Mucosa of stomach (tissue), 1 donor: ENCODE measurements at regions not wholly inside any gene's neighbourhood (a gene's known extent, or its start where the extent isn't known, plus 50 kb on each side); places are given as distances from the start of the nearest gene placed in this dataset.

Experiments
- H3K27me3 ChIP-seq: one replicate; pipeline ENCODE4 v1.7.0; 2013; ENCODE audit warnings: mild to moderate bottlenecking, low read length; ENCODE audit not compliant: control insufficient read depth, insufficient read depth
- H3K36me3 ChIP-seq: one replicate; pipeline ENCODE4 v1.7.0; 2013; ENCODE audit warnings: low read length; ENCODE audit not compliant: control insufficient read depth, insufficient read depth
- H3K4me1 ChIP-seq: one replicate; pipeline ENCODE4 v1.7.0; 2013; ENCODE audit warnings: mild to moderate bottlenecking, low read length; ENCODE audit not compliant: control insufficient read depth, insufficient read depth
- H3K4me3 ChIP-seq: one replicate; pipeline ENCODE4 v1.7.0; 2013; ENCODE audit warnings: low read length
- H3K9ac ChIP-seq: one replicate; pipeline ENCODE4 v1.7.0; 2013; ENCODE audit warnings: mild to moderate bottlenecking, low read length, moderate library complexity
- H3K9me3 ChIP-seq: one replicate; pipeline ENCODE4 v1.7.0; 2013; ENCODE audit warnings: mild to moderate bottlenecking, low read length, moderate library complexity; ENCODE audit not compliant: control insufficient read depth
- donor health status: Pancreatic carcinoma.

GRCh38 chr2:145038041-145038525, 518.2 kb upstream of the ZEB2 start:
- H3K9ac ChIP-seq, result no peak overlapping the region
- no peak overlapping the region for H3K4me3 ChIP-seq
- no peaks in the 10 kb centered on the region for H3K9me3 ChIP-seq
- H3K36me3 ChIP-seq, result no peaks in the 10 kb centered on the region
- no peaks in the 10 kb centered on the region for H3K27me3 ChIP-seq
- H3K4me1 ChIP-seq, result no peaks in the 10 kb centered on the region

GRCh38 chr2:145036421-145037011, 516.6 kb upstream of the ZEB2 start:
- H3K36me3 ChIP-seq, result no peaks in the 10 kb centered on the region
- no peak overlapping the region for H3K4me3 ChIP-seq
- H3K9ac ChIP-seq, result no peak overlapping the region
- H3K4me1 ChIP-seq, result no peaks in the 10 kb centered on the region
- H3K9me3 ChIP-seq, result no peaks in the 10 kb centered on the region
- H3K27me3 ChIP-seq, result no peaks in the 10 kb centered on the region

GRCh38 chr2:145034511-145034910, 514.6 kb upstream of the ZEB2 start:
- H3K27me3 ChIP-seq, result no peaks in the 10 kb centered on the region
- H3K9me3 ChIP-seq, result no peaks in the 10 kb centered on the region
- no peak overlapping the region for H3K9ac ChIP-seq
- no peak overlapping the region for H3K4me3 ChIP-seq
- H3K4me1 ChIP-seq, result no peaks in the 10 kb centered on the region
- H3K36me3 ChIP-seq, result no peaks in the 10 kb centered on the region

- no peaks in the 10 kb centered on the region for H3K27me3 ChIP-seq
- no peaks in the 10 kb centered on the region for H3K36me3 ChIP-seq
- no peak overlapping the region for H3K9ac ChIP-seq
- H3K4me1 ChIP-seq, result no peaks in the 10 kb centered on the region
- H3K9me3 ChIP-seq, result no peaks in the 10 kb centered on the region
- no peak overlapping the region for H3K4me3 ChIP-seq
Observed at GRCh38 chr2:145033438-145033837, 513.5 kb upstream of the ZEB2 start.

- no peak overlapping the region for H3K9ac ChIP-seq
- no peaks in the 10 kb centered on the region for H3K36me3 ChIP-seq
- no peaks in the 10 kb centered on the region for H3K9me3 ChIP-seq
- H3K4me1 ChIP-seq, result no peaks in the 10 kb centered on the region
- H3K27me3 ChIP-seq, result no peaks in the 10 kb centered on the region
- no peak overlapping the region for H3K4me3 ChIP-seq
Observed at GRCh38 chr2:145032791-145033190, 512.9 kb upstream of the ZEB2 start.

- Histone ChIP-seq H3K4me3 (no peak overlapping the region), H3K9me3 (no peaks in the 10 kb centered on the region), H3K27me3 (no peaks in the 10 kb centered on the region), H3K4me1 (no peaks in the 10 kb centered on the region), H3K9ac (no peak overlapping the region), H3K36me3 (no peaks in the 10 kb centered on the region)
Observed at GRCh38 chr2:145029873-145030272, 510.0 kb upstream of the ZEB2 start.

- Histone ChIP-seq H3K9me3 (no peaks in the 10 kb centered on the region), H3K9ac (no peak overlapping the region), H3K4me3 (no peak overlapping the region), H3K27me3 (no peaks in the 10 kb centered on the region), H3K4me1 (no peaks in the 10 kb centered on the region), H3K36me3 (no peaks in the 10 kb centered on the region)
Observed at GRCh38 chr2:145029081-145029480, 509.2 kb upstream of the ZEB2 start.

- no peaks in the 10 kb centered on the region for H3K4me1 ChIP-seq
- H3K36me3 ChIP-seq, result no peaks in the 10 kb centered on the region
- no peak overlapping the region for H3K4me3 ChIP-seq
- H3K9me3 ChIP-seq, result no peaks in the 10 kb centered on the region
- no peak overlapping the region for H3K9ac ChIP-seq
- H3K27me3 ChIP-seq, result no peaks in the 10 kb centered on the region
Observed at GRCh38 chr2:145028101-145028920, 508.4 kb upstream of the ZEB2 start.

GRCh38 chr2:145026456-145027455, 506.8 kb upstream of the ZEB2 start:
- Histone ChIP-seq H3K36me3 (no peaks in the 10 kb centered on the region), H3K9me3 (no peaks in the 10 kb centered on the region), H3K4me3 (no peak overlapping the region)

GRCh38 chr2:145025382-145025781, 505.5 kb upstream of the ZEB2 start:
- H3K27me3 ChIP-seq, result no peaks in the 10 kb centered on the region
- no peak overlapping the region for H3K9ac ChIP-seq
- no peak overlapping the region for H3K4me3 ChIP-seq
- no peaks in the 10 kb centered on the region for H3K9me3 ChIP-seq
- no peaks in the 10 kb centered on the region for H3K4me1 ChIP-seq
- no peaks in the 10 kb centered on the region for H3K36me3 ChIP-seq

More at GRCh38 chr2:145026456-145027455, 506.8 kb upstream of the ZEB2 start:
- Histone ChIP-seq H3K27me3 (no peaks in the 10 kb centered on the region), H3K9ac (no peak overlapping the region), H3K4me1 (no peaks in the 10 kb centered on the region)

GRCh38 chr2:145023334-145023934, 503.5 kb upstream of the ZEB2 start:
- Histone ChIP-seq H3K36me3 (no peaks in the 10 kb centered on the region), H3K27me3 (no peaks in the 10 kb centered on the region), H3K9ac (no peak overlapping the region), H3K4me3 (no peak overlapping the region), H3K4me1 (no peaks in the 10 kb centered on the region), H3K9me3 (no peaks in the 10 kb centered on the region)
